ENCODE measurements at regions not wholly inside any gene's neighbourhood (a gene's known extent, or its start where the extent isn't known, plus 50 kb on each side); places are given as distances from the start of the nearest gene placed in this dataset.
"Not testable (repeated sequence)": the region's sequence is repeated elsewhere in the genome, so short reads cannot be mapped to it uniquely, and the experiment has no call there.

DNA sequence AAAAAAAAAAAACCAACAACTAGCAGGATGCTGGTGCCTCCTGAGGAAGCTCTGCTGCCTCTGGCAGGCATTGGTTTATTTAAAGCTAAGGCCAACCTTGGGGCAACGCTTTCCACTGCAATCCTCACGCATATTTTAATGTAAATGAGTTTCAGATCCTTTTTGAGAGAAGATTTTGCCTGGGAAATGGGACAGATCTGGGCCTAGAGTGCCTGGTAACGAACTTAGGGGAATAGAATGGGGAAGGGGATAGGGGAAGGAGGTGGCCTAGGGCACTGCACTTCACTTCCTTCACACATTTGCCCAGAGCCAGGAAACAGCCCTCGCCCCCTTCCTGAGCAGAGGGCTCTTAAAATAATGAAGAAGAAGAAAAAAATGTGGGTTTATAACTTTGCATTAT lies 132.7 kb upstream of the TMEM170B start:
- Mint-ChIP-seq H3K27ac (no peak overlapping the region), H3K36me3 (no peaks in the 10 kb centered on the region), H3K27me3 (no peaks in the 10 kb centered on the region), H3K9me3 (peaks cover 10% of the 10 kb centered on the region), H3K4me3 (no peak overlapping the region), H3K4me1 (ENCODE audit: unreplicated experiment) (peaks cover 17% of the 10 kb centered on the region)
- DNase-seq (ENCODE audit: extremely low spot score, unreplicated experiment) = no peak
- TF ChIP-seq, protein P1, sequence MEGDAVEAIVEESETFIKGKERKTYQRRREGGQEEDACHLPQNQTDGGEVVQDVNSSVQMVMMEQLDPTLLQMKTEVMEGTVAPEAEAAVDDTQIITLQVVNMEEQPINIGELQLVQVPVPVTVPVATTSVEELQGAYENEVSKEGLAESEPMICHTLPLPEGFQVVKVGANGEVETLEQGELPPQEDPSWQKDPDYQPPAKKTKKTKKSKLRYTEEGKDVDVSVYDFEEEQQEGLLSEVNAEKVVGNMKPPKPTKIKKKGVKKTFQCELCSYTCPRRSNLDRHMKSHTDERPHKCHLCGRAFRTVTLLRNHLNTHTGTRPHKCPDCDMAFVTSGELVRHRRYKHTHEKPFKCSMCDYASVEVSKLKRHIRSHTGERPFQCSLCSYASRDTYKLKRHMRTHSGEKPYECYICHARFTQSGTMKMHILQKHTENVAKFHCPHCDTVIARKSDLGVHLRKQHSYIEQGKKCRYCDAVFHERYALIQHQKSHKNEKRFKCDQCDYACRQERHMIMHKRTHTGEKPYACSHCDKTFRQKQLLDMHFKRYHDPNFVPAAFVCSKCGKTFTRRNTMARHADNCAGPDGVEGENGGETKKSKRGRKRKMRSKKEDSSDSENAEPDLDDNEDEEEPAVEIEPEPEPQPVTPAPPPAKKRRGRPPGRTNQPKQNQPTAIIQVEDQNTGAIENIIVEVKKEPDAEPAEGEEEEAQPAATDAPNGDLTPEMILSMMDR (conservative IDR thresholded peaks at IDR 0.05) = no peak

DNA sequence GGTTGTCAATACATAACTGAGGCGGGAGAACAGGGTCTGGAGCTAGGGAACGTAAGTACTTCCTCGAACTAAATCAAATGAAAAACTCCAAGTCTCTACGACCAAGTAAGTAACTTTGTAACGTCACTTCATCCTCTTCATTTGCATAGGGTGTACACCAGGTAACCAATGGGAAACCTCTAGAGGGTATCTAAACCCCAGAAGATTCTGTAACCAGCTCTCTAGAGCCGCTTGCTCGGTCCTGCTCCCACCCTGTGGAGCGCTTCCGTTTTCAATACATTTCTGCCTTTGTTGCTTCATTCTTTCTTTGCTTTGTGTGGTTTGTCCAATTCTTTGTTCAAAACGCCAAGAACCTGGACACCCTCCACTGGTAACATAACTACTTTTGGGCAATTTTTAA lies 133.5 kb upstream of the TMEM170B start:
- H3K27me3 Mint-ChIP-seq = no peaks in the 10 kb centered on the region

DNA sequence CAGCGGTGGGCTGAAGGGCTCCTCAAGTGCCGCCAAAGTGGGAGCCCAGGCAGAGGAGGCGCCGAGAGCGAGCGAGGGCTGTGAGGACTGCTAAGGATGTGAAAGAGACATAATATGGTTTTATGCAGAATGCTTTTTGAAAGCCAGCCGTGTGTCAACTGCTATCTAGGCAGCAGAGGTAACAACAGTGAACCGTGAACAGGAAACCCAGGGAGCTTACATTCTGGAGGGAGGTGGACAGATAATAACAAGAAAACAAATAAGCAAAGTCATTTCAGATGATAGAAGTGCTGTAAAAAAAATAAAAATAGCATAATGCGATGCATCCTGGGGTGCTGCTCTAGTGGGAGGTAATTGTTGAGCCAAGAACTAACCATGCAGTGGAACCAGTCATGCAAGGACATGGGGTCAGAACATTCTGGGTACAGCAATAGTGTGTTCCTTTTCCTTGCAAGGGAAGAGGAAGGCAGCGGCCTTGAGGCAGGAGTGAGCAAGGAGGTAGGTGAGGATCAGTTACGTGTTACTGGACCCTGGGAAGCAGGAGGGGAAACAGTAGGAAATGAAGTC lies 134.4 kb upstream of the TMEM170B start:
- H3K9me3 Mint-ChIP-seq = peaks cover 10% of the 10 kb centered on the region
- DNase-seq (ENCODE audit: extremely low spot score, unreplicated experiment) = no peak
- peaks cover 13% of the 10 kb centered on the region for H3K4me1 Mint-ChIP-seq (ENCODE audit: unreplicated experiment)
- H3K27ac Mint-ChIP-seq = no peak overlapping the region
- no peaks in the 10 kb centered on the region for H3K36me3 Mint-ChIP-seq
- H3K4me3 Mint-ChIP-seq = no peak overlapping the region
- no peaks in the 10 kb centered on the region for H3K27me3 Mint-ChIP-seq
- TF ChIP-seq, protein P1 (conservative IDR thresholded peaks at IDR 0.05) = no peak

More for the DNA sequence above, 133.5 kb upstream of the TMEM170B start:
- Mint-ChIP-seq H3K36me3 (no peaks in the 10 kb centered on the region), H3K27ac (no peak overlapping the region), H3K9me3 (peaks cover 10% of the 10 kb centered on the region), H3K4me3 (no peak overlapping the region), H3K4me1 (ENCODE audit: unreplicated experiment) (peaks cover 13% of the 10 kb centered on the region)
- TF ChIP-seq, protein P1 (conservative IDR thresholded peaks at IDR 0.05) = no peak
- no peak for DNase-seq (ENCODE audit: extremely low spot score, unreplicated experiment)

DNA sequence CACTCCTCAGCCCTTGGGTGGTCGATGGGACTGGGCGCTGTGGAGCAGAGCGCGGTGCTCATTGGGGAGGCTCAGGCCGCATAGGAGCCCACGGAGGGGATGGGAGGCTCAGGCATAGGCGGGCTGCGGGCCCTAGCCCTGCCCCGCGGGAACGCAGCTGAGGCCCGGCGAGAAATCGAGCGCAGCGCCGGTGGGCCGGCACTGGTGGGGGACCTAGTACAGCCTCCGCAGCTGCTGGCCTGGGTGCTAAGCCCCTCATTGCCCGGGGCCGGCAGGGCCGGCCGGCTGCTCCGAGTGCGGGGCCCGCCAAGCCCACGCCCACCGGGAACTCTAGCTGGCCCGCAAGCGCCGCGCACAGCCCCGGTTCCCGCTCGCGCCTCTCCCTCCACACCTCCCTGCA lies 135.0 kb upstream of the TMEM170B start:
- not testable (repeated sequence) for H3K36me3 Mint-ChIP-seq; H3K27me3 Mint-ChIP-seq; DNase-seq (ENCODE audit: extremely low spot score, unreplicated experiment); H3K4me3 Mint-ChIP-seq; H3K27ac Mint-ChIP-seq; H3K9me3 Mint-ChIP-seq
- peaks cover 14% of the 10 kb centered on the region for H3K4me1 Mint-ChIP-seq (ENCODE audit: unreplicated experiment)

DNA sequence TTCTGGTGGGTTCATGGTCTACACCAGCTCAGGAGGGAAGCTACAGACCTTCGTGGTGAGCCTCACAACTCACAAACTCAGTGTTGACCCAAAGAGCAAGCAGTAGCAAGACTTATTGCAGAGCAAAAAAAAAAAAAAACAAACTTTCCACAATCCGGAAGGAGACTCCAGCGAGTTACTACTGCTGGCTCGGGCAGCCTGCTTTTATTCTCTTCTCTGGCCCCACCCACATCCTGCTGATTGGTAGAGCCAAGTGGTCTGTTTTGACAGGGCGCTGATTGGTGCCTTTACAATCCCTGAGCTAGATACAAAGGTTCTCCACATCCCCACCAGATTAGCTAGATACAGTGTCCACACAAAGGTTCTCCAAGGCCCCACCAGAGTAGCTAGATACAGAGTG lies 135.6 kb upstream of the TMEM170B start:
- not testable (repeated sequence) for H3K27me3 Mint-ChIP-seq, H3K9me3 Mint-ChIP-seq

DNA sequence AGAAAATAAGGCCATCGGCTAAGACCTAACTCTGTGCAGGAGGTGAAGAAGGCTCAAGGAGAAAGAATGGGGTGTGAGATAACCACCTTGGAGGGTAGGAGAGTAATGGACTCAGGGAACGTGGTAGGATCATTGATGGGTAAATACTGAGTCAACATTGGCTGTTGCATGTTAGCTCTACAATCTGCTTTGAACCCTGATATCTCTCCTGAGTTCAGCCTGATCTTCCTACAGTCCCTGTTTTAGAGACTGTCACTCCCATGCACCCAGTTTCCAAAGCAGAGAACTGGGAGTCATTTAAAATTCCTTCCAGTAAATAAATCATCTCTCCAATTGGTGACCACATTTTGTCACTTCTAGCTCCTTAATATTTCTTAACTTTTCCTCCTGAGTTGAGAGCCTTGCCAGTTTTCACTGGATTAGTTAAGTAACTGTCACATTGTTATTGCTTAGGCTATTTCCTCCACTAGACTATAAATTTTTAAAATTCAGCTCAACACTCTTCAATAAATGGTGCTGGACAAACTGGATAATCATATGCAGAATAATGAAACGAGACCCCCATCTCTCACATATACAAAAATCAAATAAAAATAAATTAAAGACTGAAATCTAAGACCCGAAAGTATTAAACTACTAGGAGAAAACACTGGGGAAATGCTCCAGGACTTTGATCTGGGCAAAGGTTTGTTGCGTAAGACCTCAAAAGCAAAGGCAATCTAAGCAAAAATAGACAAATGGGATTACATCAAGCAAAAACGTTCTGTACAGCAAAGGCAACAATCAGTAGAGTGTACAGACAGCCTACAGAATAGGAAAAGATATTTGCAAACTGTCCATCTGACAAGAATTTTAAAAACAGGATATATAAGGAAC lies 138.9 kb upstream of the TMEM170B start:
- Mint-ChIP-seq H3K36me3 (no peaks in the 10 kb centered on the region), H3K9me3 (peaks cover 14% of the 10 kb centered on the region), H3K4me3 (no peak overlapping the region), H3K27ac (no peak overlapping the region), H3K27me3 (no peaks in the 10 kb centered on the region), H3K4me1 (ENCODE audit: unreplicated experiment) (peaks cover 24% of the 10 kb centered on the region)
- TF ChIP-seq, protein P1 (conservative IDR thresholded peaks at IDR 0.05) = no peak
- no peak for DNase-seq (ENCODE audit: extremely low spot score, unreplicated experiment)

More for the DNA sequence above, 135.6 kb upstream of the TMEM170B start:
- peaks cover 13% of the 10 kb centered on the region for H3K4me1 Mint-ChIP-seq (ENCODE audit: unreplicated experiment)
- DNase-seq (ENCODE audit: extremely low spot score, unreplicated experiment); H3K4me3 Mint-ChIP-seq; H3K36me3 Mint-ChIP-seq; H3K27ac Mint-ChIP-seq: not testable (repeated sequence)
